Adrenal gland (tissue), 9 donors: ENCODE measurements at regions not wholly inside any gene's neighbourhood (a gene's known extent, or its start where the extent isn't known, plus 50 kb on each side); places are given as distances from the start of the nearest gene placed in this dataset.

Experiments used
- DNase-seq, 7 donors: peaks; one replicate each; pipeline ENCODE4 v3.0.0-alpha.2; 2019 to 2020
- H3K27ac ChIP-seq, 5 donors: fragments of 200-600 bp; sonication (generic) in 4 of 5; 1 replicate in 3 of 5; 2 replicates in 2 of 5; pipeline versions ENCODE4 v1.5.1 to v1.8.0; 2016 to 2020; ENCODE audit warnings: mild to moderate bottlenecking in 1 of 5
- H3K27me3 ChIP-seq: fragments of 200-600 bp; 2 replicates; pipeline ENCODE4 v1.8.0; 2021
- H3K36me3 ChIP-seq, 2 donors: fragments of 200-600 bp; replicated peaks in 1 of 2; 1 replicate in 1 of 2; 2 replicates in 1 of 2; pipeline versions ENCODE4 v1.5.1 to v1.8.0; 2018 to 2022
- H3K4me1 ChIP-seq, 2 donors: fragments of 200-600 bp; replicated peaks in 1 of 2; 1 replicate in 1 of 2; 2 replicates in 1 of 2; pipeline versions ENCODE4 v1.5.1 to v1.8.0; 2018 to 2021
- H3K4me3 ChIP-seq, 4 donors: fragments of 200-600 bp; sonication (generic) in 3 of 4; one replicate each; pipeline ENCODE4 v1.5.1; 2016 to 2018
- H3K9me3 ChIP-seq, 3 donors: fragments of 200-600 bp; sonication (generic) in 1 of 3; replicated peaks in 1 of 3; 1 replicate in 2 of 3; 2 replicates in 1 of 3; pipeline versions ENCODE4 v1.5.1 to v1.8.0; 2016 to 2021
- POLR2A ChIP-seq, 2 donors: fragments of 450-650 bp; IDR thresholded peaks; one replicate each; pipeline ENCODE4 v1.6.1; 2017; ENCODE audit warnings: antibody characterized with exemption in 2 of 2, mild to moderate bottlenecking in 2 of 2, moderate library complexity in 1 of 2
- WGBS, 4 donors: extraction: QIAGEN DNeasy Blood & Tissue Kit in 2 of 4; methylation state at CpG; one replicate each; pipeline versions ENCODE4 v1.1.5 to v1.1.7; 2013 to 2017; 5-methylcytosine and 5-hydroxymethylcytosine counted together
- intact Hi-C, 2 donors: fragments of 100-400 bp; cut with DNase I; formaldehyde crosslinking; loops; one replicate each; pipeline versions ENCODE4 v1.14.1 to v1.15.0; 2022 to 2023
- TF ChIP-seq, protein P1 (sequence below), 6 experiments: fragments of 450-650 bp in 4 of 6; fragments of 200-600 bp in 2 of 6; sonication (generic) in 1 of 6; IDR thresholded peaks; 1 replicate in 5 of 6; 2 replicates in 1 of 6; pipeline versions ENCODE4 v1.5.1 to v1.8.0; 2016 to 2021; ENCODE audit warnings: antibody characterized with exemption in 6 of 6, mild to moderate bottlenecking in 2 of 6, moderate library complexity in 1 of 6
- donor health status: healthy with polysubstance abuse.
- donor health status: Bipolar disorder and iron deficiency.
- donor health status: DM: yes; HTN: yes; CAD: no.
- donor health status: DM: no; HTN: no; CAD: no.
- donor health status: DM: no; HTN: no; CAD: no.

DNA sequence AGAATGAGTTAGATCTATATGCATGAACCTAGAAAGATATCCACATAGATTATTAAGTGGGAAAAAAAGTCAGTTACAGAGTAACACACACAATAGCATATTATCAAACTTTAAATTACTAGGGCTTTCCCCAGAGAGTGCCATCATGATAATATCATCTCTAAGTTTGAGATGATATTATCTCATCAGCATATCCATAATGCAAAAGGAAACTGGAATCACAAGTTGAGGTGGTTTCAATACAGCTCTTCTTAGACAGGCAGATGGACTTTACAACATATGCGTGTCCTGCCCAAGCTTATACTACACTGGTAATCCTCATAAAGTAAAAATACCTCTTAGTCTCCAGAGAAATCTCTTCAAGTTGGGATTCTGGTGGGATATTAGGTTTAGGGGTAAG, 236.2 kb upstream of the SERP2 start:
- Histone ChIP-seq H3K9me3 (no peaks in the 10 kb centered on the region), H3K4me3 (no peak overlapping the region), H3K27me3 (no peaks in the 10 kb centered on the region), H3K4me1 (peaks cover 18% of the 10 kb centered on the region in 2 donors), H3K27ac (no peak overlapping the region), H3K36me3 (no peaks in the 10 kb centered on the region)
- WGBS, 4 donors: 70 to 97% (median 83%) methylated on average over 1 of the region's 1 CpG
- intact Hi-C loops: no loop called here
- TF ChIP-seq, protein P1, sequence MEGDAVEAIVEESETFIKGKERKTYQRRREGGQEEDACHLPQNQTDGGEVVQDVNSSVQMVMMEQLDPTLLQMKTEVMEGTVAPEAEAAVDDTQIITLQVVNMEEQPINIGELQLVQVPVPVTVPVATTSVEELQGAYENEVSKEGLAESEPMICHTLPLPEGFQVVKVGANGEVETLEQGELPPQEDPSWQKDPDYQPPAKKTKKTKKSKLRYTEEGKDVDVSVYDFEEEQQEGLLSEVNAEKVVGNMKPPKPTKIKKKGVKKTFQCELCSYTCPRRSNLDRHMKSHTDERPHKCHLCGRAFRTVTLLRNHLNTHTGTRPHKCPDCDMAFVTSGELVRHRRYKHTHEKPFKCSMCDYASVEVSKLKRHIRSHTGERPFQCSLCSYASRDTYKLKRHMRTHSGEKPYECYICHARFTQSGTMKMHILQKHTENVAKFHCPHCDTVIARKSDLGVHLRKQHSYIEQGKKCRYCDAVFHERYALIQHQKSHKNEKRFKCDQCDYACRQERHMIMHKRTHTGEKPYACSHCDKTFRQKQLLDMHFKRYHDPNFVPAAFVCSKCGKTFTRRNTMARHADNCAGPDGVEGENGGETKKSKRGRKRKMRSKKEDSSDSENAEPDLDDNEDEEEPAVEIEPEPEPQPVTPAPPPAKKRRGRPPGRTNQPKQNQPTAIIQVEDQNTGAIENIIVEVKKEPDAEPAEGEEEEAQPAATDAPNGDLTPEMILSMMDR (IDR thresholded peaks at IDR 0.05): no peak
- TF ChIP-seq POLR2A (IDR thresholded peaks at IDR 0.05): no peak
- DNase-seq: no peak

DNA sequence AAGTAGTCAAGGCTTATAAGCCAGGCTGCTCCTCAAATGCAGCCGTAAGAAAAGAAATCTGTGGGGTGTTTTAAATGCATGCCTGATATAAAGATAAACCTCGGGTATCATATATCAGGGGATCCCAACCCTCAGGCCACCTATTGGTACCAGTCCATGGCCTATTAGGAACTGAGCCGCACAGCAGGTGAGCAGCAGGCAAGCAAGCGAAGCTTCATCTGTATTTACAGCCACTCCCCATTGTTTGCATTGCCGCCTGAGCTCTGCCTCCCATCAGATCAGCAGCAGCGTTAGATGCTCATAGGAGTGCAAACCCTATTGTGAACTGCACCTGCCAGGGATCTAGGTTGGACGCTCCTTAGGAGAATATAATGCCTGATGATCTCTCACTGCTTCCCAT, 233.5 kb upstream of the SERP2 start:
- no peak overlapping the region for H3K27ac ChIP-seq
- H3K4me3 ChIP-seq: no peak overlapping the region
- intact Hi-C loops: no loop called here
- 83 to 93% (median 89%) methylated on average over 5 to 7 of the region's 7 CpGs for WGBS, 4 donors
- DNase-seq: no peak
- no peaks in the 10 kb centered on the region for H3K9me3 ChIP-seq
- no peaks in the 10 kb centered on the region for H3K27me3 ChIP-seq
- no peak for TF ChIP-seq POLR2A (IDR thresholded peaks at IDR 0.05)
- TF ChIP-seq, protein P1 (IDR thresholded peaks at IDR 0.05): no peak
- H3K36me3 ChIP-seq: no peaks in the 10 kb centered on the region
- H3K4me1 ChIP-seq: peaks cover 7 to 17% of the 10 kb centered on the region in 2 donors

DNA sequence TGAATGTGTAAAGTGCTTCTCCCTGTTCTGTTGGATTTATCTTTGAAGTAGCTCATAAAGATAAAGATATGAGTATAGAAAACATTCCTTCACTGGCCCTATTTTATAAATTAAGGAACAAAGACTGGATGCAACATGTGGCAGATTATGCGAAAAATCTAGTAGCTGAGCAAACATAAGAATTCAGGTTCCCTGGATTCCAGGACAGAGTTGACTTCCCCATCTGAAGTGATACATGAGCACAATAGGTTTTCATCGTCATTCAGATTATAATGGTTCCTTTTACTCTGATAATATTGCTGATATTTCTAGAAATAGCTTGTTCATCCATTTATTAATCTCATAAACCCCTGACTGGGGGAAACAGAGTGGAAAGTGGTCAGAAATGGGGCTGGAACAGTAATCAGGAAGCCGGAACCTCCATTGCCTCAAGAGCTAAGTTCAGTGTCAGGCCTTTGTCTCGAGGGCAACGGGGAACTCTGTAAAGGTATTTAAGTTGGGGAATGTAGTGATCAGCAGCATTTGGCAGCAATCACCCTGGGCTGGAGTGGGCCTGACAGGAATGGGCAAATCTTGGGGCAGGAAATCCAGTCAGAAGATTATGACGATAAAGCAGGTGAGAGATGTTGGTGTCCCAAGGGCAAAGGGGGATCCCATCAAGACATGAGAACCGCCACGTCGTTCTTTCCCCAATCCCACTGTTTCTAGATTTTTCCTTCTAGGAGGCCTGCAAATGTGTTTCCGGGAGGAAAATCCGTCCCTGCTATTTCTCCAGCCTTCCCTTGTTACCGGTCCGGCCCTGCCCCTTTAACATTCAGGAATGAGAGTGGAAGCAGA, 232.5 kb upstream of the SERP2 start:
- DNase-seq: peak in 2 of 7 donors; percentile 24 to 63
- no peaks in the 10 kb centered on the region for H3K9me3 ChIP-seq
- intact Hi-C loops: no loop called here
- WGBS, 4 donors: 41 to 50% (median 47%) methylated on average over 12 to 13 of the region's 13 CpGs
- peaks cover 7 to 17% of the 10 kb centered on the region in 2 donors for H3K4me1 ChIP-seq
- H3K27me3 ChIP-seq: no peaks in the 10 kb centered on the region
- H3K36me3 ChIP-seq: no peaks in the 10 kb centered on the region
- H3K27ac ChIP-seq: peak overlapping the region; percentile 37 to 94 (median 90)
- TF ChIP-seq, protein P1 (IDR thresholded peaks at IDR 0.05): no peak
- TF ChIP-seq POLR2A (IDR thresholded peaks at IDR 0.05): no peak
- H3K4me3 ChIP-seq: peak overlapping the region in 2 of 4 donors; percentile 24 to 50

DNA sequence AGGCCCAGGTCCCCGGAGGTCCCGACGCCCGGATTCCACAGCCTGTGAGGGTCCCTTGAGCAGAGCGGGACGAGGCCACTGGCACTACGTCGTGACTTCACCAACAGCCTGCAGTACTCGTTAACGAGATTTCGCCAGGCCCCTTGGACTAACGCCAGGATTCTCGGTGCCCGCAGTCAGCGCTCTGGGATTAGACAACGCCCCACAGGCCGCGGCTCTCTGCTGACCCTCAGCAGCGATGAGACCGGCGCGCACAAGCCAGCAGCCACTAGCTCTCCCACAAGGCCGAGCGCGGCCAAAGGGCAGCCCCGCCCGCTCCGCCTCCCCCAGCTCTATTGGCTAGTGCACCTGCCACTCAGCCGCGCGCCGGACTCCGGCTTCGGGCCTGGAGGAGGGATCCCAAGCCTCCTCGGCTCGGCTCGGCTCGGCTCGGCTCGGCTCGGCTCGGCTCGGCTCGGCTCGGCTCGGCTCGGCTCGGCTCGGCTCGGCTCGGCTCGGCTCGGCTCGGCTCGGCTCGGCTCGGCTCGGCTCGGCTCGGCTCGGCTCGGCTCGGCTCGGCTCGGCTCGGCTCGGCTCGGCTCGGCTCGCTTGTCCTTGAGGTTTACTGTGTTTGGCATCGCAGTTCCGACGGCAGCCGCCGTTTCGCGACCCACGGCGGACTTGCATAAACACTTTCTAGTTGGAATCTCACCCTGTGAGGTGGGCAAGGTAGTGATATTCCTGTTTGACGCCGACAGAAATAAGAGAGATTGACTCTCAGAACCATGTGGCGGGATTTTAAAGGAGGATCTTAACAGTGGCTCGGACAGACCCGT, 231.7 kb upstream of the SERP2 start:
- TF ChIP-seq POLR2A (IDR thresholded peaks at IDR 0.05): peak; percentile 90 to 92
- TF ChIP-seq, protein P1 (IDR thresholded peaks at IDR 0.05): peak in 4 of 6 experiments; percentile 17 to 59 (median 40)
- Histone ChIP-seq H3K27ac (peak overlapping the region; percentile 37 to 94 (median 90)), H3K9me3 (no peaks in the 10 kb centered on the region), H3K27me3 (no peaks in the 10 kb centered on the region), H3K4me3 (peak overlapping the region in 2 of 4 donors; percentile 24 to 64), H3K36me3 (no peaks in the 10 kb centered on the region), H3K4me1 (peaks cover 7 to 17% of the 10 kb centered on the region in 2 donors)
- intact Hi-C loops: no loop called here
- WGBS, 4 donors: 1 to 4% (median 1%) methylated on average over 7 to 78 of the region's 84 CpGs
- DNase-seq: peak; percentile 97 to 99 (median 98)
